RCC 7860 (cell line): ENCODE measurements at regions not wholly inside any gene's neighbourhood (a gene's known extent, or its start where the extent isn't known, plus 50 kb on each side); places are given as distances from the start of the nearest gene placed in this dataset.

ENCODE experiments used
- DNase-seq: peaks from one replicate; pipeline ENCODE4 v3.0.0-alpha.2; 2015; ENCODE audit warnings: low spot score
- FAIRE-seq: peaks from 2 replicates; lab custom pipeline; 2012; peaks lifted over from hg19 to GRCh38; lab: Jason Lieb, UNC

- no peak for FAIRE-seq
- no peak for DNase-seq
Measured at GRCh38 chr12:25903603-25904245, 54.8 kb upstream of the RASSF8 start.

GRCh38 chr12:25904442-25904841 is 54.0 kb upstream of the RASSF8 start:
- no peak for DNase-seq
- no peak for FAIRE-seq

- FAIRE-seq (no peak), DNase-seq (no peak)
Measured at GRCh38 chr12:25906651-25907340, 51.7 kb upstream of the RASSF8 start.
